H1 (cell line): ENCODE measurements at regions not wholly inside any gene's neighbourhood (a gene's known extent, or its start where the extent isn't known, plus 50 kb on each side); places are given as distances from the start of the nearest gene placed in this dataset.

ENCODE experiments used
- CBX8 ChIP-seq: fragments of 300-800, 300-1000 bp; sonication (generic); IDR thresholded peaks from 2 replicates; pipeline ENCODE4 v1.7.1; 2016; ENCODE audit warnings: low read depth, low read length, borderline replicate concordance

GRCh38 chr12:97951717-97952116 is 489.1 kb downstream of the RMST start (continued):
- no peak for TF ChIP-seq CBX8
